ENCODE measurements at regions not wholly inside any gene's neighbourhood (a gene's known extent, or its start where the extent isn't known, plus 50 kb on each side); places are given as distances from the start of the nearest gene placed in this dataset.

- Histone ChIP-seq H3K4me1 (ENCODE audit: control insufficient read depth, extremely low read depth, insufficient read depth, low read length) (peaks cover 9% of the 10 kb centered on the region), H3K9me1 (replicated peaks; ENCODE audit: control insufficient read depth, extremely low read depth, insufficient read depth, low read length) (no peaks in the 10 kb centered on the region), H3K9me3 (replicated peaks; ENCODE audit: control insufficient read depth, insufficient read depth, low read length) (no peaks in the 10 kb centered on the region), H3K4me2 (ENCODE audit: insufficient read depth, low read length) (no peak overlapping the region), H2AFZ (ENCODE audit: low read depth, low read length) (no peak overlapping the region), H3K4me3 (replicated peaks in 1 of 3; ENCODE audit: insufficient read depth in 1 of 3, low read depth in 1 of 3, low read length in 3 of 3) (no peak overlapping the region), H3K27ac (ENCODE audit: insufficient read depth, low read depth, low read length) (no peak overlapping the region), H3K9ac (replicated peaks; ENCODE audit: extremely low read depth, insufficient read depth, low read length) (no peak overlapping the region), H4K20me1 (replicated peaks; ENCODE audit: control insufficient read depth, extremely low read depth, insufficient read depth, low read length) (no peaks in the 10 kb centered on the region), H3K36me3 (ENCODE audit: control insufficient read depth in 2 of 2, extremely low read depth in 1 of 2, insufficient read depth in 2 of 2, low read length in 2 of 2) (no peaks in the 10 kb centered on the region), H3K79me2 (ENCODE audit: control insufficient read depth, insufficient read depth, low read length) (no peaks in the 10 kb centered on the region), H3K27me3 (ENCODE audit: control insufficient read depth in 2 of 2, insufficient read depth in 2 of 2, low read length in 2 of 2) (peaks cover 8 to 12% of the 10 kb centered on the region in 2 experiments)
- dilution Hi-C loops (cut with MboI; ENCODE audit: extremely low pct_ligation_motif_present, low sequenced_read_pairs) = no loop called here
- no peak for TF ChIP-seq EZH2 (IDR thresholded peaks at IDR 0.05; ENCODE audit: borderline replicate concordance, low read depth, low read length, severe bottlenecking)
- no peak for TF ChIP-seq JUN (IDR thresholded peaks at IDR 0.05; ENCODE audit: borderline replicate concordance, insufficient read depth, insufficient read length, low read depth)
- no peak for TF ChIP-seq CTCF (IDR thresholded peaks at IDR 0.05; ENCODE audit: extremely low read depth in 1 of 2, insufficient read depth in 1 of 2, low read depth in 1 of 2, low read length in 2 of 2)
- TF ChIP-seq FOS (IDR thresholded peaks at IDR 0.05; ENCODE audit: borderline replicate concordance, insufficient read depth, low read length) = no peak
- POLR2A ChIA-PET = no interaction called here
- BruUV-seq (replicated peaks) = no TSS peak
- CTCF ChIA-PET = interaction anchor here (0.8 to 4.3 kb wide), 4 partner anchors 88 to 633 kb away, joined by 3 to 32 read pairs (median 12); no protein-coding TSS in a partner anchor
- intact Hi-C loops (cut with micrococcal nuclease) = loop anchor here (5.0 to 10.0 kb wide), 3 partner anchors 253 to 427 kb away; no protein-coding TSS in a partner anchor
- DNase-seq (ENCODE audit: low read depth, low spot score) (no peak), FAIRE-seq (no peak)
Observed at GRCh38 chr7:131947661-131948060, 391.2 kb upstream of the PODXL start.

- H3K4me2 ChIP-seq (ENCODE audit: insufficient read depth, low read length) = no peak overlapping the region
- no TSS peak for BruUV-seq (replicated peaks)
Observed at GRCh38 chr7:131945957-131946544, 389.6 kb upstream of the PODXL start.

More at GRCh38 chr7:131945957-131946544, 389.6 kb upstream of the PODXL start:
- H3K4me1 ChIP-seq (ENCODE audit: control insufficient read depth, extremely low read depth, insufficient read depth, low read length) = peaks cover 9% of the 10 kb centered on the region
- no peak overlapping the region for H2AFZ ChIP-seq (ENCODE audit: low read depth, low read length)
- DNase-seq (ENCODE audit: low read depth, low spot score) (no peak), FAIRE-seq (no peak)
- H4K20me1 ChIP-seq (replicated peaks; ENCODE audit: control insufficient read depth, extremely low read depth, insufficient read depth, low read length) = no peaks in the 10 kb centered on the region
- H3K27ac ChIP-seq (ENCODE audit: insufficient read depth, low read depth, low read length) = no peak overlapping the region
- no peak overlapping the region for H3K4me3 ChIP-seq (replicated peaks in 1 of 3; ENCODE audit: insufficient read depth in 1 of 3, low read depth in 1 of 3, low read length in 3 of 3)
- H3K9ac ChIP-seq (replicated peaks; ENCODE audit: extremely low read depth, insufficient read depth, low read length) = no peak overlapping the region
- dilution Hi-C loops (cut with MboI; ENCODE audit: extremely low pct_ligation_motif_present, low sequenced_read_pairs) (no loop called here), intact Hi-C loops (cut with micrococcal nuclease) (loop anchor here (1.0 to 10.0 kb wide), 10 partner anchors 49 to 634 kb away; no protein-coding TSS in a partner anchor)
- H3K79me2 ChIP-seq (ENCODE audit: control insufficient read depth, insufficient read depth, low read length) = no peaks in the 10 kb centered on the region
- ChIA-PET POLR2A (no interaction called here), CTCF (interaction anchor here (1.0 to 3.9 kb wide), 20 partner anchors 12 to 712 kb away, joined by 3 to 95 read pairs (median 5); partner anchors contain the start of gene PLXNA4)
- H3K27me3 ChIP-seq (ENCODE audit: control insufficient read depth in 2 of 2, insufficient read depth in 2 of 2, low read length in 2 of 2) = peaks cover 8 to 13% of the 10 kb centered on the region in 2 experiments
- no peak for TF ChIP-seq FOS (IDR thresholded peaks at IDR 0.05; ENCODE audit: borderline replicate concordance, insufficient read depth, low read length)
- TF ChIP-seq POLR2A (IDR thresholded peaks at IDR 0.05; ENCODE audit: low read depth, low read length) = no peak
- TF ChIP-seq POLR2AphosphoS5 (IDR thresholded peaks at IDR 0.05; ENCODE audit: insufficient read depth, low read depth, low read length) = no peak
- no peak for TF ChIP-seq EZH2 (IDR thresholded peaks at IDR 0.05; ENCODE audit: borderline replicate concordance, low read depth, low read length, severe bottlenecking)
- no peak for TF ChIP-seq GATA2 (IDR thresholded peaks at IDR 0.05; ENCODE audit: insufficient read depth, insufficient read length, low read depth, low read length)
- no peak for TF ChIP-seq CTCF (IDR thresholded peaks at IDR 0.05; ENCODE audit: extremely low read depth in 1 of 2, insufficient read depth in 1 of 2, low read depth in 1 of 2, low read length in 2 of 2)
- no peak for TF ChIP-seq JUN (IDR thresholded peaks at IDR 0.05; ENCODE audit: borderline replicate concordance, insufficient read depth, insufficient read length, low read depth)
- no peak for TF ChIP-seq MYC (IDR thresholded peaks at IDR 0.05; ENCODE audit: low read depth, low read length)
- TF ChIP-seq MAX (IDR thresholded peaks at IDR 0.05; ENCODE audit: insufficient read depth, insufficient read length) = no peak
- H3K36me3 ChIP-seq (ENCODE audit: control insufficient read depth in 2 of 2, extremely low read depth in 1 of 2, insufficient read depth in 2 of 2, low read length in 2 of 2) = no peaks in the 10 kb centered on the region
- H3K9me3 ChIP-seq (replicated peaks; ENCODE audit: control insufficient read depth, insufficient read depth, low read length) = no peaks in the 10 kb centered on the region
- H3K9me1 ChIP-seq (replicated peaks; ENCODE audit: control insufficient read depth, extremely low read depth, insufficient read depth, low read length) = no peaks in the 10 kb centered on the region
